ENCODE measurements at regions not wholly inside any gene's neighbourhood (a gene's known extent, or its start where the extent isn't known, plus 50 kb on each side); places are given as distances from the start of the nearest gene placed in this dataset.

DNA sequence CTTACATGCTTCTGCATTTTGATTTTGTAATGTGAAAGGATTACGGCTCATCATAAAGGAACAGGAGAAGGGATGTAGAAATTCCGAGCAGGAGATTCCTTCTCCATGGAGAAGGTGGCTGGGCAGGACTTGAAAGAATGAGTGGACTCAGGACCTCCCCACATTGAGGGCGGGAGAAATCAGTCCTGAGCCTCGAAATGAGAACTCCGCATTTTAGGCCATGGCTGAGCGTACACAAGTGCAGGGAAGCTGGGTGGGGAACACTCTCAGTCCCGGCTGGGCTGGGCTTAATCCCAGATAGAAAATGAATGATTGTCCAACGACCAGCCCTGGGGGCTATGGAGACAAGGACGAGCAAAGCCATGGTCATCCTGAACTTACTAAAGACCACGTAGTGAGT lies 402.3 kb upstream of the POU3F1 start:
- peaks cover 4% of the 10 kb centered on the region for H3K27me3 Mint-ChIP-seq (ENCODE audit: low read depth)
- Histone ChIP-seq H3K4ac (ENCODE audit: low read depth, low read length) (no peak overlapping the region), H4K20me1 (ENCODE audit: control insufficient read depth, insufficient read depth, insufficient read length) (no peaks in the 10 kb centered on the region), H3K79me1 (ENCODE audit: insufficient read depth, low read depth, low read length, poor library complexity, severe bottlenecking) (no peaks in the 10 kb centered on the region), H3K27ac (ENCODE audit: insufficient read length, low read depth, low read length) (no peak overlapping the region), H3K14ac (ENCODE audit: insufficient read depth, low read length) (no peak overlapping the region), H3K79me2 (ENCODE audit: insufficient read depth, low read length) (no peaks in the 10 kb centered on the region), H2BK5ac (ENCODE audit: insufficient read length, low read length) (no peak overlapping the region), H2AK5ac (ENCODE audit: insufficient read length, low read length) (no peak overlapping the region), H3K4me1 (ENCODE audit: insufficient read depth, low read length) (peaks cover 4% of the 10 kb centered on the region; the same call in 1 of the 2 replicates), H2BK12ac (ENCODE audit: insufficient read length, low read depth, low read length) (no peak overlapping the region), H3K4me2 (ENCODE audit: insufficient read depth, insufficient read length, low read length) (no peak overlapping the region), H3K56ac (ENCODE audit: insufficient read length, low read depth, low read length) (no peak overlapping the region), H4K5ac (ENCODE audit: insufficient read length, low read depth, low read length) (no peak overlapping the region), H2AFZ (ENCODE audit: low read length) (no peak overlapping the region), H3K23me2 (ENCODE audit: insufficient read length, low read depth, low read length, poor library complexity, severe bottlenecking) (no peaks in the 10 kb centered on the region), H4K8ac (replicated peaks; ENCODE audit: insufficient read length, low read depth, low read length) (no peak overlapping the region), H3K9me3 (ENCODE audit: control insufficient read depth, low read depth, low read length) (no peaks in the 10 kb centered on the region), H2BK15ac (ENCODE audit: low read depth, low read length) (no peak overlapping the region), H3K9ac (ENCODE audit: extremely low read depth, insufficient read length, low read length) (no peak overlapping the region), H4K91ac (ENCODE audit: insufficient read length, low read depth, low read length) (no peak overlapping the region), H2BK20ac (ENCODE audit: low read depth, low read length, poor library complexity, severe bottlenecking) (no peak overlapping the region), H3T11ph (ENCODE audit: low read length) (no peak overlapping the region), H3K18ac (ENCODE audit: insufficient read length, low read depth, low read length) (no peak overlapping the region), H3K23ac (ENCODE audit: insufficient read length, low read depth, low read length) (no peak overlapping the region), H3K27me3 (ENCODE audit: insufficient read depth, low read length) (no peaks in the 10 kb centered on the region), H2BK120ac (ENCODE audit: low read depth, low read length, poor library complexity, severe bottlenecking) (no peak overlapping the region)
- WGBS (ENCODE audit: extremely low coverage, insufficient read length, low lambda C conversion rate) = no CpG with 5 or more reads among the region's 10 CpGs
- no peaks in the 10 kb centered on the region for H3K9me3 Mint-ChIP-seq
- DNase-seq = no peak
- peaks cover 37 to 41% of the 10 kb centered on the region in 2 experiments for H3K4me1 Mint-ChIP-seq
- TF ChIP-seq, protein P1, sequence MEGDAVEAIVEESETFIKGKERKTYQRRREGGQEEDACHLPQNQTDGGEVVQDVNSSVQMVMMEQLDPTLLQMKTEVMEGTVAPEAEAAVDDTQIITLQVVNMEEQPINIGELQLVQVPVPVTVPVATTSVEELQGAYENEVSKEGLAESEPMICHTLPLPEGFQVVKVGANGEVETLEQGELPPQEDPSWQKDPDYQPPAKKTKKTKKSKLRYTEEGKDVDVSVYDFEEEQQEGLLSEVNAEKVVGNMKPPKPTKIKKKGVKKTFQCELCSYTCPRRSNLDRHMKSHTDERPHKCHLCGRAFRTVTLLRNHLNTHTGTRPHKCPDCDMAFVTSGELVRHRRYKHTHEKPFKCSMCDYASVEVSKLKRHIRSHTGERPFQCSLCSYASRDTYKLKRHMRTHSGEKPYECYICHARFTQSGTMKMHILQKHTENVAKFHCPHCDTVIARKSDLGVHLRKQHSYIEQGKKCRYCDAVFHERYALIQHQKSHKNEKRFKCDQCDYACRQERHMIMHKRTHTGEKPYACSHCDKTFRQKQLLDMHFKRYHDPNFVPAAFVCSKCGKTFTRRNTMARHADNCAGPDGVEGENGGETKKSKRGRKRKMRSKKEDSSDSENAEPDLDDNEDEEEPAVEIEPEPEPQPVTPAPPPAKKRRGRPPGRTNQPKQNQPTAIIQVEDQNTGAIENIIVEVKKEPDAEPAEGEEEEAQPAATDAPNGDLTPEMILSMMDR (conservative IDR thresholded peaks at IDR 0.05) = no peak
- H3K4me3 Mint-ChIP-seq = no peak overlapping the region
- H3K36me3 Mint-ChIP-seq (ENCODE audit: insufficient read depth in 1 of 3, low read depth in 3 of 3) = peaks cover 0 to 7% (median 6%) of the 10 kb centered on the region in 3 experiments; a peak in 4 of 7 replicates
- H3K27ac Mint-ChIP-seq = no peak overlapping the region

All from H9 (cell line).